B cell (primary cell): ENCODE measurements at regions not wholly inside any gene's neighbourhood (a gene's known extent, or its start where the extent isn't known, plus 50 kb on each side); places are given as distances from the start of the nearest gene placed in this dataset.

Source experiments
- ATAC-seq: fragments of 200-7000 bp; cut with Tn5 transposase; one replicate; pipeline ENCODE4 v1.10.0; 2021; ENCODE audit warnings: low read depth, mild to moderate bottlenecking, moderate number of reproducible peaks, moderate library complexity
- CTCF ChIA-PET: fragments of 350-600 bp; sonication (Branson Sonifier 250); formaldehyde crosslinking; loops from one replicate; lab custom pipeline; 2021; ENCODE audit warnings: antibody characterized with exemption, inconsistent platforms; lab: Charles Lee
- POLR2A ChIA-PET: fragments of 350-600 bp; sonication (Branson Sonifier 250); formaldehyde crosslinking; loops from one replicate; lab custom pipeline; 2021; ENCODE audit warnings: antibody characterized with exemption; lab: Charles Lee
- DNase-seq: peaks from one replicate; pipeline ENCODE4 v3.0.0; 2013
- H2AFZ ChIP-seq: 2 replicates; pipeline ENCODE4 v1.6.1; 2012; ENCODE audit warnings: mild to moderate bottlenecking, low read depth, low read length; ENCODE audit not compliant: insufficient read depth, poor library complexity, severe bottlenecking
- H3K27ac ChIP-seq, 2 donors: 1 replicate in 1 of 2; 2 replicates in 1 of 2; pipeline ENCODE4 v1.5.1; 2012 to 2013; ENCODE audit warnings: low read length in 2 of 2, mild to moderate bottlenecking in 2 of 2, moderate library complexity in 1 of 2
- H3K27me3 ChIP-seq, 4 experiments: fragments of 200-600 bp in 1 of 4; sonication (generic) in 1 of 4; replicated peaks in 1 of 4; 1 replicate in 2 of 4; 2 replicates in 2 of 4; pipeline versions ENCODE4 v1.6.1 to v1.7.0; 2013 to 2016; ENCODE audit warnings: low read length in 3 of 4, mild to moderate bottlenecking in 2 of 4, mixed read lengths in 1 of 4, moderate library complexity in 1 of 4; ENCODE audit not compliant: insufficient read depth in 4 of 4, control insufficient read depth in 3 of 4; ENCODE audit errors: control extremely low read depth in 1 of 4
- H3K36me3 ChIP-seq, 2 experiments: replicated peaks in 1 of 2; 1 replicate in 1 of 2; 2 replicates in 1 of 2; pipeline versions ENCODE4 v1.6.1 to v1.7.1; 2013; ENCODE audit warnings: low read length in 1 of 2; ENCODE audit not compliant: insufficient read depth in 2 of 2, control insufficient read depth in 1 of 2; ENCODE audit errors: control extremely low read depth in 1 of 2, extremely low read depth in 1 of 2
- H3K4me1 ChIP-seq, 2 donors: fragments of 200-600 bp in 1 of 2; sonication (generic) in 1 of 2; 1 replicate in 1 of 2; 2 replicates in 1 of 2; pipeline versions ENCODE4 v1.5.1 to v1.6.1; 2013 to 2017; ENCODE audit warnings: low read length in 2 of 2; ENCODE audit not compliant: control insufficient read depth in 2 of 2, insufficient read depth in 2 of 2
- H3K4me2 ChIP-seq: replicated peaks from 2 replicates; pipeline ENCODE3; 2012; ENCODE audit warnings: mild to moderate bottlenecking, low read depth, low read length; ENCODE audit not compliant: poor library complexity, severe bottlenecking
- H3K4me3 ChIP-seq, 5 experiments: fragments of 200-600 bp in 1 of 5; sonication (generic) in 1 of 5; 1 replicate in 3 of 5; 2 replicates in 2 of 5; pipeline versions ENCODE4 v1.5.1 to v1.7.0; 2011 to 2016; ENCODE audit warnings: low read length in 4 of 5, mild to moderate bottlenecking in 4 of 5, low read depth in 2 of 5, control low read depth in 1 of 5, moderate library complexity in 1 of 5; ENCODE audit not compliant: insufficient read depth in 1 of 5; ENCODE audit errors: control extremely low read depth in 1 of 5, extremely low read depth in 1 of 5
- H3K79me2 ChIP-seq: fragments of 200-600 bp; sonication (generic); one replicate; pipeline ENCODE4 v1.6.0; 2016; ENCODE audit warnings: low read length; ENCODE audit not compliant: control insufficient read depth, insufficient read depth
- H3K9ac ChIP-seq: fragments of 200-600 bp; sonication (generic); 2 replicates; pipeline ENCODE4 v1.6.1; 2017; ENCODE audit warnings: mild to moderate bottlenecking, low read length, moderate library complexity
- H3K9me3 ChIP-seq, 3 donors: one replicate each; pipeline versions ENCODE4 v1.6.1 to v1.7.1; 2013; ENCODE audit warnings: low read length in 2 of 3; ENCODE audit not compliant: control insufficient read depth in 2 of 3, insufficient read depth in 1 of 3; ENCODE audit errors: control extremely low read depth in 1 of 3
- H4K20me1 ChIP-seq: 2 replicates; pipeline ENCODE4 v1.6.0; 2012; ENCODE audit warnings: mild to moderate bottlenecking, low read length; ENCODE audit not compliant: insufficient read depth, control insufficient read depth, poor library complexity, severe bottlenecking
- H3K27ac Mint-ChIP-seq: one replicate; pipeline ENCODE4 v1.8.0; 2021; ENCODE audit warnings: mixed read lengths
- H3K27me3 Mint-ChIP-seq: one replicate; pipeline ENCODE4 v1.8.0; 2021; ENCODE audit warnings: mixed read lengths
- H3K4me1 Mint-ChIP-seq: one replicate; pipeline ENCODE4 v1.8.0; 2021; ENCODE audit warnings: mixed read lengths
- H3K4me3 Mint-ChIP-seq: one replicate; pipeline ENCODE4 v1.8.0; 2021; ENCODE audit warnings: mixed read lengths
- H3K9me3 Mint-ChIP-seq: one replicate; pipeline ENCODE4 v1.8.0; 2022; ENCODE audit warnings: mixed read lengths; ENCODE audit not compliant: insufficient read depth
- CTCF ChIP-seq: fragments of 200-600 bp; IDR thresholded peaks from one replicate; pipeline ENCODE4 v1.8.0; 2022; ENCODE audit warnings: antibody characterized with exemption, mild to moderate bottlenecking
- EZH2 ChIP-seq: IDR thresholded peaks from 2 replicates; pipeline ENCODE4 v1.6.1; 2012; ENCODE audit warnings: borderline replicate concordance, low read depth, mild to moderate bottlenecking, moderate library complexity, low read length; ENCODE audit not compliant: insufficient read depth, poor library complexity, severe bottlenecking
- WGBS: methylation state at CpG from one replicate; pipeline ENCODE4 v1.1.5; 2013; ENCODE audit warnings: missing lambda C conversion rate; ENCODE audit not compliant: insufficient coverage; 5-methylcytosine and 5-hydroxymethylcytosine counted together
- intact Hi-C: fragments of 100-400 bp; cut with micrococcal nuclease; formaldehyde crosslinking; loops from one replicate; pipeline ENCODE4 v1.10.0; 2022

GRCh38 chr6:6946206-6947155 is 161.3 kb upstream of the RREB1 start:
- Histone ChIP-seq H3K4me2 (no peak overlapping the region), H3K4me1 (peaks cover 3% of the 10 kb centered on the region in 2 donors), H3K9ac (no peak overlapping the region), H3K36me3 (no peaks in the 10 kb centered on the region), H4K20me1 (no peaks in the 10 kb centered on the region), H3K9me3 (peaks cover 3 to 10% (median 4%) of the 10 kb centered on the region in 3 donors), H3K27me3 (no peaks in the 10 kb centered on the region), H3K4me3 (no peak overlapping the region), H3K27ac (no peak overlapping the region), H3K79me2 (no peaks in the 10 kb centered on the region), H2AFZ (no peak overlapping the region)
- Mint-ChIP-seq H3K4me1 (peaks cover 12% of the 10 kb centered on the region), H3K9me3 (peaks cover 6% of the 10 kb centered on the region), H3K27me3 (peaks cover 7% of the 10 kb centered on the region), H3K27ac (no peak overlapping the region), H3K4me3 (no peak overlapping the region)
- ChIA-PET CTCF (no interaction called here), POLR2A (no interaction called here)
- intact Hi-C loops, result no loop called here
- WGBS, result 93% methylated on average over 5 of the region's 8 CpGs
- ATAC-seq, result no peak
- no peak for DNase-seq
- no peak for TF ChIP-seq EZH2
- TF ChIP-seq CTCF, result no peak
